ENCODE measurements at regions not wholly inside any gene's neighbourhood (a gene's known extent, or its start where the extent isn't known, plus 50 kb on each side); places are given as distances from the start of the nearest gene placed in this dataset.

GRCh38 chr22:48653929-48654328 is 1173.7 kb downstream of the BRD1 start:
- no peak overlapping the region for H3K27ac Mint-ChIP-seq
- peaks cover 11% of the 10 kb centered on the region for H3K36me3 Mint-ChIP-seq (ENCODE audit: low read depth)

DNA sequence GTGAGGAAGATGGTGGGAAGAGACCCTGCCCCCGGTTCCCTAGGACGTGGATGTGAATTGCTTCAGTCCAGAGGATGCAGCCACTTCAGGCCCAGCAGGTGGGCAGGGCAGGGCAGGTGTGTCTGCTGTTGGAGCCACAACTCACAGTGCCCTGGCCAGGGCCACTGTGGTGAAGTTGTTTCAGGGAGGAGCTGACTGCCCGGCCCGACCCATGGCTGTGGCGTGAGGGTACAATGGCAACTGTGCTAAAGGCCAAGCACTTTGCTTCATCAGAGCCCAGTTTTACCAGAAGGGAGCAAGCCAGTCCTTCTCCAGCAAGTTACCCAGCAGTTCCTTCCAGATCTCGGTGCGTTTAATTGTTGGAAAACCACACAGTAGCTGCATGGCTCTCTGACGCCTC is 1174.4 kb downstream of the BRD1 start:
- Mint-ChIP-seq H3K27ac (no peak overlapping the region), H3K4me3 (no peak overlapping the region), H3K27me3 (ENCODE audit: insufficient read depth) (no peaks in the 10 kb centered on the region; the same call in none of the 2 replicates), H3K9me3 (peaks cover 70% of the 10 kb centered on the region), H3K36me3 (ENCODE audit: low read depth) (peaks cover 11% of the 10 kb centered on the region), H3K4me1 (ENCODE audit: low read depth) (no peaks in the 10 kb centered on the region)
- TF ChIP-seq CTCF (IDR thresholded peaks at IDR 0.05) = no peak
- DNase-seq = no peak

More at GRCh38 chr22:48653929-48654328, 1173.7 kb downstream of the BRD1 start:
- DNase-seq = no peak
- H3K4me3 Mint-ChIP-seq = no peak overlapping the region
- no peaks in the 10 kb centered on the region; the same call in 1 of the 2 replicates for H3K27me3 Mint-ChIP-seq (ENCODE audit: insufficient read depth)
- peaks cover 76% of the 10 kb centered on the region for H3K9me3 Mint-ChIP-seq
- no peak for TF ChIP-seq CTCF (IDR thresholded peaks at IDR 0.05)
- no peaks in the 10 kb centered on the region for H3K4me1 Mint-ChIP-seq (ENCODE audit: low read depth)

DNA sequence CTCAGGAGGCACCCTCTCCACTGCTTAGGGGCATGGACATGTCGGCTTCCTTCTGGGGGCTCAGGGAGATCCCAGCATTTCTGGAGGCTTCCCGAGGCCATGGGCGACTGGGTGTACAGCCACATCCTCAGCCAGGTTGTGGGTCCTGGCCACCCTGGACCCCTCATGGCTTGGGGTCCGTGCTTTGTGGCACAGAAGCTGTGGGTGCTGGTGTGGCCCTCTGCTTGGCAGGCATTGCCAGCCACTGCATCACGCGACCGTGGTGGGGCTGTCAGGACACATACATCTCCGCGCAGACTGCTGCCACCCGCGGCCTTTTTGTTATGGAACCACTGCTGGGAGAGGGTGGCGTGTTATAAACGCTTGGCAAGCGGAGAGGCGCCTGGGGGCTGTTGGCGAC is 1174.9 kb downstream of the BRD1 start:
- no peak for DNase-seq
- H3K4me3 Mint-ChIP-seq = no peak overlapping the region
- peaks cover 11% of the 10 kb centered on the region for H3K36me3 Mint-ChIP-seq (ENCODE audit: low read depth)
- no peak for TF ChIP-seq CTCF (IDR thresholded peaks at IDR 0.05)
- peaks cover 68% of the 10 kb centered on the region for H3K9me3 Mint-ChIP-seq
- no peak overlapping the region for H3K27ac Mint-ChIP-seq
- no peaks in the 10 kb centered on the region for H3K4me1 Mint-ChIP-seq (ENCODE audit: low read depth)
- no peaks in the 10 kb centered on the region; the same call in none of the 2 replicates for H3K27me3 Mint-ChIP-seq (ENCODE audit: insufficient read depth)

DNA sequence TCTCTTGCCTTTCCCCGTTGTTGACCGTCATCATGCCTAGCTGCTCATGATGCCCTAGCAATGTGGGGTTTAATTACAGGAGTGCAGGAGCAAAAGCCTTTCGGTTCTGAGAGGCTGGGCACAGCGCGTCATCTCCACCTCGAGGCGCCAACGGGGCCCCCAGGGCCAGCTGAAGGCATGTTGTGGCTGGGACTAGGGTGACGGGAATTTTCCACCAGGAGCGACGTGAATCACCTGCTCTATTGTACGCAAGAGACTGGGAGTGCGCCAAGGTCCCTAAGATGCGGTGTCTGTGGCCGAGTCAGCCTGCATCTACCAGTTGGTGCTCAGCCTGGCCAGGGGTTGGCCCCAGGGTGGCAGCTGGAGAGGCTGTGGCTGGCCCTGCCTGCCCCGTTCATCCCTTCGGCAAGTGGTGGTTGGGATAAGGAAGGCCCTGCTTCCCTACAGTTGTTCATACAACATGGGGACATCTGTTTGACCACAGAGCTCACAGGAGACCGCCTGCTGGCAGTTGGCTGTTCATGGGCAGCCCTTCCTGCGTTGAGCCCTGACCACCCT is 1175.6 kb downstream of the BRD1 start:
- no peak for DNase-seq
- Mint-ChIP-seq H3K36me3 (ENCODE audit: low read depth) (peaks cover 11% of the 10 kb centered on the region), H3K27me3 (ENCODE audit: insufficient read depth) (no peaks in the 10 kb centered on the region; the same call in none of the 2 replicates), H3K27ac (no peak overlapping the region), H3K9me3 (peaks cover 68% of the 10 kb centered on the region), H3K4me3 (no peak overlapping the region), H3K4me1 (ENCODE audit: low read depth) (no peaks in the 10 kb centered on the region)
- no peak for TF ChIP-seq CTCF (IDR thresholded peaks at IDR 0.05)

DNA sequence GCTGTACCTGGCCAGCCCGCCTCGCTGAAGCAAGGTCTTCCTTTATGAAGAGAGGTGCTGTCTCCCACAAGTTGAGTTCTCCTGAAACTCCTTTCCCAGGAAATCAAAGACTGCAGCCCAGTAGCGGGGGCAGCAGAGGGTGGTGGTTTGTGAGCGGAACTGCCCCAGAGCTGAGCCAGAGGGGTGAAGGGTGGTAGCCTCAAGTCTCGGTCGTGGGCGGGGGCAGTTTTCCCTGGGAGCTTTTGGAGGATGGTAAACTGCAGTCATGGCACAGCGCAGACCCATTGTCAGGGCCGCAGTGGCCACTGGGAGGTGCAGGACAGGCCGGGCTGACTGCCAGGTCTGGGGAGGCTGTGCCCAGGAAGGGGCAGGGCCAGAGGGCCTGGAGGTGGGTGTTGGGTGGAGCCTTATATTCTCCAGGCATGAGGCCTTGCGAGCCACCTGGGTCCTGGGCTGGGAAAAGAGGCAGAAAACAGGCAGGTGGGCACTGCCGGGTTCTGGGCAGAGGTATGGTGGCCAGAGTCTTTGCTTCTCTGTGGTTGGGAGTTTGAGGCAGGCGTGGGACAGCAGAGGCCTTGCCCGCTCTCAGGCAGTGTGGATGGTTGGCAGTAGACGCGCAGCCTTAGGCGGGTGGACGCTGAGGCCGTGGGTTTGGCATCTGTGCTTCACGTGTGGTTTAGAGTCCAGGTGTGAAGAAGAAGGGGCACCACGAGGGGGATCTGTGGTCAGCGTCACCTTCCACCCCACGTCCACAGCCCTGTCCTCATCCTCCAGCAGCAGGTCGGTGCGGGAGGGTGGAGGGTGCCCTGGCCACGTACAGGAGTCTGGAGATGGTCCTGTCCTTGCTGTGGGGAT is 1176.4 kb downstream of the BRD1 start:
- H3K4me1 Mint-ChIP-seq (ENCODE audit: low read depth) = no peaks in the 10 kb centered on the region

More for the DNA sequence above, 1176.4 kb downstream of the BRD1 start:
- Mint-ChIP-seq H3K4me3 (no peak overlapping the region), H3K27me3 (ENCODE audit: insufficient read depth) (no peaks in the 10 kb centered on the region; the same call in none of the 2 replicates), H3K9me3 (peaks cover 61% of the 10 kb centered on the region), H3K27ac (no peak overlapping the region), H3K36me3 (ENCODE audit: low read depth) (peaks cover 11% of the 10 kb centered on the region)
- TF ChIP-seq CTCF (IDR thresholded peaks at IDR 0.05) = no peak
- DNase-seq = no peak
